Erythroblast (primary cell): ENCODE measurements at regions not wholly inside any gene's neighbourhood (a gene's known extent, or its start where the extent isn't known, plus 50 kb on each side); places are given as distances from the start of the nearest gene placed in this dataset.

Experiments
- GATA1 ChIP-seq: IDR thresholded peaks from 2 replicates; pipeline ENCODE4 v1.6.1; 2011; ENCODE audit warnings: low read depth, mild to moderate bottlenecking, control low read depth, low read length, moderate library complexity
- POLR2A ChIP-seq: IDR thresholded peaks from 2 replicates; pipeline ENCODE4 v1.6.1; 2011; ENCODE audit warnings: mild to moderate bottlenecking, low read length

DNA sequence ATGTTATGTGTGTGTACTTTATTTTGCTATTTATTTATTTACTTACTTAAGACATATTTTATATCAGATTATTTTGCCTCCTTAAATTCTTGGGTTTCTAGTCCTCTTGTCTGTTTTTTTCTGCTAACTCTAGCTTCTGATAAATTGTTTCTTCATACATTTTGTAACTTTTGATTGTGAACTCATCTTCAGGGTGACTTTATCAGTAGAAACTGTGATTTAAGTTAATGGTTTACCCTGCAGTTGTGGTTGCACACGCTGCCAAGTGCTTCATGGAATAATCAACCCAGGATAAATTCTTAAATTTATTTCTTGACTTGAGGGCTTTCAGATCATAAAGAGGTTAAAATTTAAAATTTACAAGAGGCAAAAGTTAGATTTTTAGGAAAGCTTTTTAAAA, 173.3 kb downstream of the CENPW start:
- TF ChIP-seq POLR2A (no peak), GATA1 (no peak)
